Glomerular endothelial cell (primary cell): ENCODE measurements at regions not wholly inside any gene's neighbourhood (a gene's known extent, or its start where the extent isn't known, plus 50 kb on each side); places are given as distances from the start of the nearest gene placed in this dataset.

ENCODE experiments used
- DNase-seq: peaks from one replicate; pipeline ENCODE4 v3.0.0-alpha.2; 2011; ENCODE audit warnings: low read depth, low spot score; ENCODE audit errors: extremely low read depth

DNA sequence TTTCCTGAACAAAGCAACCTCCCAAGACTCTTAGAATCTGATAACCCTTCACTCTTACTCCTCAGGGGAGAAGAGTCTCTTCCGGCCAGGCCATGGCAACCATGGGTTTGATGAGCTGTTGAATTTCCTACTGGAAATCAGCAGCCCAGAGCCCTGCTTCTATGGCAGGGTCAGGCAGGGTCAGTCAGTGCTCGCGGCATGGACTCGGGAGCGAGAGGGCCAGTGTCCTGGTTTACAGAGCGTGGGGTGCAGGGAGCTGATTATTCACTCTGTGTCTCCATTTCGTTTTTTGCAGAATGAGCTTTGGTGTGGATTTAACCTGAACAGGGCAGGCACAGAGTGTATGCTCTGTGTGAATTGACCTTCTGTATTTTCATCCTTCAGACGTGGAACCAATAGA is 340.6 kb upstream of the SFSWAP start:
- DNase-seq = no peak

- no peak for DNase-seq
Observed at GRCh38 chr12:131370791-131371347, 340.0 kb upstream of the SFSWAP start.

- DNase-seq = no peak
Observed at GRCh38 chr12:131371401-131372170, 339.3 kb upstream of the SFSWAP start.

DNA sequence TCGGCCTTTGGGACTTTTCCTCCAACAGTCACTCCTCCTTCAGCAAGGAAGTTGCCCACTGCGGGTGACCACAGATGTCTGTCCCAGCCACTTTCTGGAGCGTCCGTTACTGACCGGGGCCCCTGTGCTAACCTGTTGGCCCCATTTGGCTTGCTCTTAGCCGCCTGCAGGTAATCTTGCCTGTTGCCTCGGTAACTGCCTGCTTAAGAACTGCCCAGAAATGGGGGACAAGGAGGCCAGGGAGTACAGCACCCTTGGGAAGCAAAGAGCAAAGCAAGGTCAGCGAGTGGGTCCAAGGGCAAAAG is 338.8 kb upstream of the SFSWAP start:
- DNase-seq = no peak

DNA sequence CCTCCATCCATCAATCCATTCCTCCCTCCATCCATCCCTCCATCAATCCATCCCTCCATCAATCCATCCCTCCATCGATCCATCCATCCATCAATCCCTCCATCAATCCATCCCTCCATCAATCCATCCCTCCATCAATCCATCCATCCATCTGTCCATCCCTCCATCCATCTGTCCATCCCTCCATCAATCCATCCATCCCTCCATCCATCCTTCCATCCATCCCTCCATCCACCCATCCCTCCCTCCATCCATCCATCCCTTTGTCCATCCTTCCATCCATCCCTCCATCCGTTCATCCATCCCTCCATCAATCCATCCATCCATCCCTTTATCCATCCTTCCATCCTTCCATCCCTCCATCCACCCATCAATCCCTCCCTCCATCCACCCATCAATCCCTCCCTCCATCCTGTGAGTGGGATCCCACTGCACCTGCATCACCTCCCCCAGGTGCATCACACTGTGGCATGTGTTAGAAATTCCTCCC is 338.1 kb upstream of the SFSWAP start:
- DNase-seq = no peak

DNA sequence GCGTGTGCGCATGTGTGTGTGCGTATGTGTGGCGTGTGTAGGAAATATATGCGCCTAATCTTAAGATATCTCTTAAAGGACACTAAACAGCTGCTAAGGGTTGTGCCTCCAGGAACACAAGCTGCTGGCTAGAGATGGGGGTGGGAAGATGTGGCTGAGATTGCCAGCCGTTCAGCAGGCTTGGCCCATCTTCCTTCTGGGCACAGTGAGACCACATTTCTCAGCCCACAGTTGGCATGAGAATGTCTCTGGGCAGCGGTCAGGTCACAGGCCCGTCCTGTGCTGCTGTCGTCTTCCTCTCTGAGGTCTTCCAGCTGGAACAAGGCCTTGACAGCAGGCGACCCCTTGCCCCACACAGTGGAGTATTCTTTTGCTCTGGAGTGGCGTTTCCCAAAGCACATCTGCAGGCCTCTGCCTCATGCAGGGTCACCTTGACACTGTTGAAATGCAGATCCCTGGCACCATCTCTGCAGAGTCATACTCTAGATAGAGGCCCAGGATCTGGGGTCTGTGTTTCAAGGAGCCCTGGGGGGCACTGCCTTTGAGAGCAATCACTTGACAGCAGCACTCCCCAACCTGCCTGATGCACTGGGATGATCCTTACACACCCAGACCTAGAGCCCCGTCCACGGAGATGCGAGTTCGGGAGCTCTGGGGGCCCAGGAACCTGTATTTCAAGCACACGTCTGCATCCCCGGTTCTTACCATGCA is 335.5 kb upstream of the SFSWAP start:
- no peak for DNase-seq

DNA sequence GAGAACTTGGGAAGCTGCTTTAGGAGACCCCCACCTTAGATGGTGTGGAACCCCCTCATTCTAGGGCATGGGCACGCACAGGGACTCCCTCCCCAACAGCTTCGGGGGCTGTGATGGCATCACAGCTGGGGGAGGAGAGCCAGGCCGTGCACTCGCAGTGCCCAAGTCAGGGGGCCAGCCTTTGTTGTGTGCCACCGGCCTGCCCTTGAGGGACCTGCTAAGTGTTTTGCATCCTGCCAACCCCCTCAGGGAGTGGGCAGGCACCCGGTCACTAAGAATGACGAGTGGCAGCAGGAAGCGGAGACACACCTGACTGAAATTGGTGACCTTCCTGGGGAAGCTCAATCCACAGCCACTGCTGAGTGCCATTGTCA is 334.9 kb upstream of the SFSWAP start:
- DNase-seq = no peak

- no peak for DNase-seq
Observed at GRCh38 chr12:131378176-131378842, 332.6 kb upstream of the SFSWAP start.

- DNase-seq = no peak
Observed at GRCh38 chr12:131378861-131379665, 331.8 kb upstream of the SFSWAP start.

- DNase-seq = no peak
Observed at GRCh38 chr12:131379738-131380137, 331.2 kb upstream of the SFSWAP start.

DNA sequence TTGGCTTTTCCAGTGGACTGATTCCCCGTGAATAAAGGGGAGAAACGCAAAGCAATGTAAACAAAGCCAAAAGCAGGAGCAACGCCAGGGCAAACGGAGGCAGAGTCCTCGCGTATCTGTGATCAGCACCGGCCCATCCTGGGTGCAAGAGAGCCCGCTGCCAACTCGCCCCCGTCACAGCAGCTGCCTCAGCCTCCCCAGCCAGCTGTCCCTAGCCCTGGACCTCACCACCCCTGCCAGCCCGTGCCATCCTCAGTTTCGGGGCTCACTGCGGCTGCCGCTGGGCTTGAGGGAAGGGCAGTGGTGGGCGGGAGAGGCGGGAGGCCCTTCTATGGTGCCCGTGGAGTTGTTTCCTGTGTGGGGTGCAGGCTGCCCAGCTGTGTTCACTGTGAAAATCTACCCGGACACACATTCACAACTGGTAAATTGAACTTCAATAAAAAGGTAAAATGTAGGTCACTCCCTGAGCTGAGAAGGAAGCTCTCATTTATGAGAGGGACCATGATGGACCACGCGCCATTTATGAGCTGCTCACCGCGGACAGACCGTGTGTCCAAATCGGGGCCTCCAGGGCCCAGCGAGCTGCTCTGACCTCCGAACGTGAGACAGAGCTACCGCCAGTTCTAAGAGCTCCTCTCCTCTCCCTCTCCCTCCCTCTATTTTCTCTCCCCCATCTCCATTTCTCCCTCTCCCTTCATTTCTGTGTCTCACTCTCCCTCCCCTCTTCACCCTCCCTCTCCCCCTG is 330.5 kb upstream of the SFSWAP start:
- DNase-seq = no peak

DNA sequence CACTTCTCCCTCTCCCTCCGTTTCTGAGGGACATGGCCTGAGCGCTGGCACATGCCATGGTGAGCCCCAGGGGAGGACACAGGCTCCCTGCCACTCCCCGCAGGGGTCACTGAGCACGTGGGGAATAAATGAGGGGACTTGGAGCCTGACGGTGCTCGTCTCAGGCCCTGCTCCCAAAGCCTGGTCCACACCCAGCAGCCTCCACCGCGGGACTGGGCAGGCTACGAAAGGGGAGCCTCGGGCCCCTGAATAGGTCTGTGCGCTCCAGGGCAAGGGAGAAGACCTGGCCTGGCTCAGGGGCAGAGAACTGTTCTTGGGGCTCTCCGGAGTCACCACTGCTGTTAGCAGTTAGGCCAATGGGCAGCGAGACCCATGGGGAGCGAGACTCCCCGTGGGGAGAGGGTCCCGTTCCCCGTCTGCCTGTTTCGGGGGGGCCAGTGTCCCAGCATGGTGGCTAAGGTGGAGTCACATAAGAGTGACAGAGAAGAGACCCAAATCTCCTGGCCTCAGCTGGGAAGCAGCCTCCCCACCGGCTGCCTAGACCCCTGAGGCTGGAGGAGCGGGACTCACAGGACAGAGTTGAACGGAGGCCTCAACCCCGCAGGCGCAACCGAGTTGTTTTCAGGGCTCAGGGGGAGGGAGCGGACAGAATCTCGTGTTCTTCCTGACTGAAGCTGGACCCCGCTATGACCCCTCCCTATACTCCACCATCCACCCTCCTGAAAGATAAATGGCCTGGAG is 329.8 kb upstream of the SFSWAP start:
- no peak for DNase-seq

DNA sequence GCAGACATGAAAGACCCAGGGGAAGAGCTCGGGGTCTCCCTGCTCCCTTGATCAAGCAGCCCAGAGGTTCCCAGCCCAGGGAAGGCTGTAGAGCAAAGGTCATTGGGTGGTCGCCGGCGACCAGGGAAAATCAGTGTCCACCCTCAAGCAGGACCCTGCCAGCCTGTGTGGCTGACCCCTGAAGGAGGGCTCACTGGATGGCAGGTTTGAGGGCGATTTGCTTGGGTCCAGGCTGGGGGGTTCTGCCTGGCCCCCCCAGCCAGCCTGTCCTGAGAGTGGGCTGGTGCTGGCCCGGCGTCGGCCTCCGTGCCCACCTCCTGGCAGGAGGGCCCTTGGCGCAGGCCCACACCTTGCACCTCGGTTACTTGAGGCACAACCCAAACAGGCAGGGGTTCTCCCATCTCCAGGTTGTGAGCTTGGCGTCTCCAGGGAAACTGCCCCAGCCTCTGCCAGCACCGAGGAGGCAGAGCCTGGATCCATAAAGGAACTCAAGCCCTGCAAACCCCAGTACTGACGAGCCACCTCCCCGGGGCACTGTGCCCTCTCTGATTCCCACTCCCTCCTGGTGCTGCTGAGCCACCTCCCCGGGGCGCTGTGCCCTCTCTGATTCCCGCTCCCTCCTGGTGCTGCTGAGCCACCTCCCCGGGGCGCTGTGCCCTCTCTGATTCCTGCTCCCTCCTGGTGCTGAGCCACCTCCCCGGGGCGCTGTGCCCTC is 329.0 kb upstream of the SFSWAP start:
- DNase-seq = no peak

DNA sequence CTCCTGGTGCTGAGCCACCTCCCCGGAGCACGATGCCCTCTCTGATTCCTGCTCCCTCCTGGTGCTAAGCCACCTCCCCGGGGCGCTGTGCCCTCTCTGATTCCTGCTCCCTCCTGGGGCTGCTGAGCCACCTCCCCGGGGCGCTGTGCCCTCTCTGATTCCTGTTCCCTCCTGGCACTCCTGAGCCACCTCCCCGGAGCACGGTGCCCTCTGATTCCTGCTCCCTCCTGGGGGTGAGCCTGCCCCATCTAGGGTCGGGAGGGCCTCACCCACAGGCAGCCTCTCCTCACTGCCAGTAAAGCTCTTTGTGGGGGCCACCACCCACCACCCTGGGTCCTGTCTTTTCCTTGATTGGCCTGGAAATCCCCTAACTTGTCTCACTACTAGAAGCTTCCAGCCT is 327.6 kb upstream of the SFSWAP start:
- no peak for DNase-seq

GRCh38 chr12:131383741-131384543 is 326.9 kb upstream of the SFSWAP start:
- DNase-seq = no peak

- DNase-seq = no peak
Observed at GRCh38 chr12:131384544-131384855, 326.4 kb upstream of the SFSWAP start.

DNA sequence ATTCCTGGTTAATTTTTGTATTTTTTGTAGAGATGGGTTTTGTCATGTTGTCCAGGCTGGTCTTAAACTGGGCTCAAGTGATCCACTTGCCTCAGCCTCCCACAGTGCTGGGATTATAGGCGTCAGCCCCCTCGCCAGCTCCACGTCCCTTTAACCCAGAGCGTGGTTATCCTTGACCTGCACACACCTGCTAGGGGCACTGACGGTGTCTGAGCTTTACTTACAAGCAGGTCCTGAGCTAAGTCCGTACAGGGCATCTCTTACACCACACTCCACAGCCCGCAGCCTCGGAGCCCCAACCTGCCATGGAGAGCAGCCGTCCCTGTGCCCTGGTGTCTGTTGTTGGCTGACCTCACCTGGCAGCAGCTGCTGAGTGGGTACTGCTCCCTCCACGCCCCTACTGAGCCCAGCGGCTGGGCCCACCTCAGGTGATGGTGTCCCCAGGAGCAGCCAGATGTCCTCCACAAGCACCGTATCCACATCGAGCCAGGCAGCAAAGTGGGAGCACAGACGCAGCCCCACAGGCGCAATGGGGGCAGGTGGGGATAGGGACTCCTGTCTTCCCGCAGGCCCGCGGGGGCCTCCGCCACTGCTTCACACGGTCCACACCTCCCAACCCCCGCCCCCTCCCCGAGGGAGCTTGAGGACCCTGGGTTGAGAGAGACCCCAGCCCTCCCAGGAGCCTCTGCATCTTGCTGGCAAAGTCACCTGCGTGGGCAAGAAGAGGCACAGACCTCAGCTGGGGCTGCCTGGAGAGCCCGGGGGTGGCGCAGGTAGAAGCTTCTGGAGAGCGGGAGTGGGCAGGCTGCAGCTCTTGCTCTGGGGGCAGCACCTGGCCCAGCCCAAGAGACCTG is 325.4 kb upstream of the SFSWAP start:
- no peak for DNase-seq
